T-cell (primary cell): ENCODE measurements at regions not wholly inside any gene's neighbourhood (a gene's known extent, or its start where the extent isn't known, plus 50 kb on each side); places are given as distances from the start of the nearest gene placed in this dataset.

Experiments
- ATAC-seq, 4 experiments: fragments of 200-7000 bp in 3 of 4; fragments of 150-1000 bp in 1 of 4; cut with Tn5 transposase; replicated peaks in 1 of 4; 1 replicate in 3 of 4; 2 replicates in 1 of 4; pipeline ENCODE4 v1.10.0; 2021; ENCODE audit warnings: moderate library complexity in 3 of 4, mild to moderate bottlenecking in 2 of 4, moderate number of reproducible peaks in 1 of 4
- CTCF ChIA-PET, 2 donors: fragments of 300-600 bp; sonication (Branson Sonifier 250); formaldehyde crosslinking; loops; one replicate each; lab custom pipeline; 2022; ENCODE audit warnings: antibody characterized with exemption in 2 of 2; lab: Charles Lee
- POLR2A ChIA-PET, 2 donors: fragments of 300-600 bp; sonication (Branson Sonifier 250); formaldehyde crosslinking; loops; one replicate each; lab custom pipeline; 2022; ENCODE audit warnings: antibody characterized with exemption in 2 of 2; lab: Charles Lee
- DNase-seq, 35 experiments: peaks; one replicate each; pipeline versions ENCODE4 v3.0.0 to v3.0.0-alpha.2; 2013 to 2023
- H3K27ac ChIP-seq: one replicate; pipeline ENCODE4 v1.5.1; 2013; ENCODE audit warnings: low read length
- H3K27me3 ChIP-seq, 2 experiments: replicated peaks in 1 of 2; 1 replicate in 1 of 2; 2 replicates in 1 of 2; pipeline versions ENCODE4 v1.6.1 to v1.7.0; 2013; ENCODE audit warnings: low read length in 1 of 2, mixed read lengths in 1 of 2; ENCODE audit not compliant: control insufficient read depth in 2 of 2, insufficient read depth in 2 of 2; ENCODE audit errors: extremely low read depth in 1 of 2
- H3K36me3 ChIP-seq, 2 donors: 1 replicate in 1 of 2; 2 replicates in 1 of 2; pipeline versions ENCODE4 v1.6.1 to v1.7.0; 2013; ENCODE audit warnings: low read length in 1 of 2; ENCODE audit not compliant: control insufficient read depth in 2 of 2, insufficient read depth in 1 of 2; ENCODE audit errors: extremely low read depth in 1 of 2
- H3K4me1 ChIP-seq, 2 experiments: 1 replicate in 1 of 2; 2 replicates in 1 of 2; pipeline versions ENCODE4 v1.6.1 to v1.7.0; 2013; ENCODE audit warnings: low read length in 2 of 2, mixed read lengths in 1 of 2; ENCODE audit not compliant: insufficient read depth in 2 of 2, control insufficient read depth in 1 of 2; ENCODE audit errors: extremely low read depth in 1 of 2
- H3K4me3 ChIP-seq, 2 donors: 1 replicate in 1 of 2; 2 replicates in 1 of 2; pipeline versions ENCODE4 v1.5.1 to v1.7.0; 2013; ENCODE audit warnings: mild to moderate bottlenecking in 2 of 2, low read length in 1 of 2, moderate library complexity in 1 of 2; ENCODE audit not compliant: control insufficient read depth in 1 of 2; ENCODE audit errors: extremely low read depth in 1 of 2
- H3K9me3 ChIP-seq: 2 replicates; pipeline ENCODE4 v1.7.0; 2013
- H3K27ac Mint-ChIP-seq, 2 donors: one replicate each; pipeline ENCODE4 v1.8.0; 2020 to 2021; ENCODE audit warnings: mild to moderate bottlenecking in 2 of 2, mixed read lengths in 2 of 2
- H3K27me3 Mint-ChIP-seq, 2 donors: one replicate each; pipeline ENCODE4 v1.8.0; 2021 to 2022; ENCODE audit warnings: mixed read lengths in 2 of 2
- H3K36me3 Mint-ChIP-seq: one replicate; pipeline ENCODE4 v1.8.0; 2021; ENCODE audit warnings: mixed read lengths
- H3K4me1 Mint-ChIP-seq, 3 donors: one replicate each; pipeline ENCODE4 v1.8.0; 2020 to 2022; ENCODE audit warnings: mixed read lengths in 3 of 3, mild to moderate bottlenecking in 1 of 3
- H3K4me3 Mint-ChIP-seq, 3 donors: one replicate each; pipeline ENCODE4 v1.8.0; 2020 to 2022; ENCODE audit warnings: mild to moderate bottlenecking in 3 of 3, mixed read lengths in 3 of 3, moderate library complexity in 3 of 3
- H3K9me3 Mint-ChIP-seq, 3 donors: one replicate each; pipeline ENCODE4 v1.8.0; 2020 to 2022; ENCODE audit warnings: mixed read lengths in 3 of 3
- WGBS: methylation state at CpG from one replicate; pipeline ENCODE4 v1.1.5; 2013; ENCODE audit warnings: missing lambda C conversion rate; ENCODE audit not compliant: insufficient coverage; 5-methylcytosine and 5-hydroxymethylcytosine counted together

DNA sequence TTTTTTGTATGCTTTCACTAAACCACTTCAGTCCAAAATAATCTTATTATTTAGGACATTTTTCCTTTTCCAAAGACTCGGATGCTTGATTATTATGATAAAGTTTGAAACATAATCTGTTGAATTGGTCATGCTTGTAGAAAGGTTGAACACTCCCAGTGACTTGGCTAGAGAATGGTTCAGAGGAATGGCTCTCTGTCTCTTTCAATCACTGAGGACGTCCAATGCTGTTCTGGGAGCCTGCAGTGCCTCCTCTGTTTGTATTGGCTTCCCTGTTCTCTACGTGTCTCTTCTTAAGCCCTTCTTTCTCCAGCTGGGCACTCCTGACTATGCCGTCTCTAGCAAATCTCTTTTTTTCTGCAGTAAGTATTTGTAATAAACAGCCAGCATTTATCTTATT is 369.0 kb upstream of the DYNLRB2 start:
- POLR2A ChIA-PET = no interaction called here
- H3K4me3 ChIP-seq = no peak overlapping the region

DNA sequence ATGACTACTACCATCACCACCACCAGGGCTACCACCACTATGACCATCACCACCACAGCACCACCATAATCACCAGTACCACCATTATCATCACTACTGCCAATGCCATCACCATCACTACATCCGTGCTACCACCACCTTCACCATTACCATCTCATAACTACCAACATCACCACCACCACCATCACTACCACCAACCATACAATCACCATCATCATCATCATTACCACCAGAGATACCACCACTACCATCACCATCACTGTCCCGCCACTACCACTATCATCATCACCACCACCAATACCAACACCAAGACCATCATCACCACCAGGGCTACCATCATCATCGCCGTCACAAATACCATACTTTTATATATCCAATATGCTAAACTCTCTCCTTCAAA is 369.6 kb upstream of the DYNLRB2 start:
- WGBS = 86% methylated on average over 2 of the region's 4 CpGs
- no peak overlapping the region for H3K4me3 Mint-ChIP-seq
- Histone ChIP-seq H3K36me3 (no peaks in the 10 kb centered on the region), H3K27ac (no peak overlapping the region), H3K9me3 (no peaks in the 10 kb centered on the region), H3K27me3 (no peaks in the 10 kb centered on the region), H3K4me3 (no peak overlapping the region), H3K4me1 (no peaks in the 10 kb centered on the region)
- H3K9me3 Mint-ChIP-seq = peaks cover 0 to 4% (median 0%) of the 10 kb centered on the region in 3 donors
- H3K36me3 Mint-ChIP-seq = no peaks in the 10 kb centered on the region
- ChIA-PET CTCF (no interaction called here), POLR2A (no interaction called here)
- H3K4me1 Mint-ChIP-seq = no peaks in the 10 kb centered on the region
- H3K27ac Mint-ChIP-seq = no peak overlapping the region
- ATAC-seq (no peak), DNase-seq (no peak)
- H3K27me3 Mint-ChIP-seq = peaks cover 2 to 4% of the 10 kb centered on the region in 2 donors

More for the DNA sequence above, 369.0 kb upstream of the DYNLRB2 start:
- no peak overlapping the region for H3K4me3 Mint-ChIP-seq
- no peak overlapping the region for H3K27ac Mint-ChIP-seq
- peaks cover 2 to 9% of the 10 kb centered on the region in 2 donors for H3K27me3 Mint-ChIP-seq
- H3K9me3 ChIP-seq = no peaks in the 10 kb centered on the region
- H3K27me3 ChIP-seq = no peaks in the 10 kb centered on the region
- H3K9me3 Mint-ChIP-seq = peaks cover 0 to 7% (median 0%) of the 10 kb centered on the region in 3 donors
- H3K27ac ChIP-seq = no peak overlapping the region
- DNase-seq (no peak), ATAC-seq (no peak)
- no peaks in the 10 kb centered on the region for H3K4me1 ChIP-seq
- CTCF ChIA-PET = no interaction called here
- WGBS = 33% methylated on average over 1 of the region's 4 CpGs
- H3K4me1 Mint-ChIP-seq = no peaks in the 10 kb centered on the region
- no peaks in the 10 kb centered on the region for H3K36me3 Mint-ChIP-seq
- no peaks in the 10 kb centered on the region for H3K36me3 ChIP-seq

DNA sequence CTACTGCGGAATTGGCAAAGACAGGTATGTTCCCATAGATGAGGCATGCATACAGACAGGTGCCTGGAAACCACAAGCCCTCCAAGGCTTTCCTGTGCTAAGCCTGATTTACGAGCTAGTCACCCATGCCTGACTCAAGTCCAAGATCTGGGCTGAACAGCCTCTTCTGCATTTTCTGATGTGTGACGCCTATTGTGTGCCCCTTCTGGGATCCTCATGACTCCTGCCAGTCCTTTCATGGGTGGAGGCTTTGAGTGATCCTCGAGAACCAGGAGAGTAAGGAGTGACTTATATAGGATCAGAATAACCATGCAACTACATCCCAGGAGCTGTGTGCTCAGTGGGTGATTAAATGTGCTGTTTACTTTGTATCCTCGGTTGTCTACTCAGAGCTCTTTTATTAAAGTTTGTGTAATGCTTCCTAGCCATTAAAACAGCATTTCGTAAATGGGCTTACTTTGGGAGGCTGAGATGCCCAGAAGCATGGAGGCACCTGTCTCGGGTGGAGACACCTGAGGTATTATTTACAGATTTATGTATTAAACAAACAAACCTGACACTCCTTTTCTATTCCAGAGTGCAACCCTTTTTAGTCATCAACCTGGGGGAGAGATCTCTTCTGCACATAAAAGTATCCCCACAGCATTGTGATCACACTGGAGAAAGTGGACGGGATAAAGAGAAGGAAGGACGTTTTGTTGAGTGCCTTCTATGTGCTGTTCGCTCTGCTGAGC is 373.0 kb upstream of the DYNLRB2 start:
- Histone ChIP-seq H3K9me3 (no peaks in the 10 kb centered on the region), H3K4me3 (no peak overlapping the region), H3K36me3 (no peaks in the 10 kb centered on the region), H3K4me1 (no peaks in the 10 kb centered on the region), H3K27me3 (no peaks in the 10 kb centered on the region), H3K27ac (no peak overlapping the region)
- Mint-ChIP-seq H3K4me3 (no peak overlapping the region), H3K4me1 (no peaks in the 10 kb centered on the region), H3K27me3 (peaks cover 0 to 4% of the 10 kb centered on the region in 2 donors), H3K36me3 (no peaks in the 10 kb centered on the region), H3K27ac (no peak overlapping the region), H3K9me3 (no peaks in the 10 kb centered on the region)
- ChIA-PET CTCF (no interaction called here), POLR2A (no interaction called here)
- ATAC-seq (no peak), DNase-seq (no peak)
- 4% methylated on average over 3 of the region's 10 CpGs for WGBS

DNA sequence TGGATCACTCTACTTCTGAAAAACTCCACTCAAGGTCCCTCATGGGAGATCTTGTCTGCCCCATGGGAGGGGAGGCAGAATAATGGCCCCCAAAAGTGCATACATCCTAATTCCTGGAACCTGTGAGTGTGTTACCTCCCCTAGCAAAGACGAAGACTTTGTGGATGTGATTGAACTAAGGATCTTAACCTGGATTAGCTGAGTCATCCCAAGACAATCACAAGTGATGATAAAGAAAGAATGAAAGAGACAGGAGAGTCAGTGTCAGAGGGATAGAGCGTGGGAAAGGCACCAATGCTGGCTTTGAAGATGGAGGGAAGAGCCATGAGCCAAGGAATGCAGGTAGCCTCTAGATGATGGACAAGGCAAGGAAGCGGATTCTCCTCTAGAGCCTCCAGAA is 374.7 kb upstream of the DYNLRB2 start:
- no peak for ATAC-seq
- Histone ChIP-seq H3K4me3 (no peak overlapping the region), H3K27me3 (no peaks in the 10 kb centered on the region), H3K9me3 (no peaks in the 10 kb centered on the region), H3K27ac (no peak overlapping the region), H3K4me1 (no peaks in the 10 kb centered on the region), H3K36me3 (no peaks in the 10 kb centered on the region)
- 51% methylated on average over 3 of the region's 3 CpGs for WGBS
- H3K27me3 Mint-ChIP-seq = peaks cover 0 to 4% of the 10 kb centered on the region in 2 donors
- no peak overlapping the region for H3K27ac Mint-ChIP-seq
- no peaks in the 10 kb centered on the region for H3K4me1 Mint-ChIP-seq
- H3K4me3 Mint-ChIP-seq = no peak overlapping the region
- no peak for DNase-seq
- H3K36me3 Mint-ChIP-seq = no peaks in the 10 kb centered on the region
- CTCF ChIA-PET = no interaction called here
- no peaks in the 10 kb centered on the region for H3K9me3 Mint-ChIP-seq
- POLR2A ChIA-PET = interaction anchor here in 1 of 2 donors (0.6 kb wide), 1 partner anchor 47 kb away, joined by 3 read pairs; no protein-coding TSS in a partner anchor

DNA sequence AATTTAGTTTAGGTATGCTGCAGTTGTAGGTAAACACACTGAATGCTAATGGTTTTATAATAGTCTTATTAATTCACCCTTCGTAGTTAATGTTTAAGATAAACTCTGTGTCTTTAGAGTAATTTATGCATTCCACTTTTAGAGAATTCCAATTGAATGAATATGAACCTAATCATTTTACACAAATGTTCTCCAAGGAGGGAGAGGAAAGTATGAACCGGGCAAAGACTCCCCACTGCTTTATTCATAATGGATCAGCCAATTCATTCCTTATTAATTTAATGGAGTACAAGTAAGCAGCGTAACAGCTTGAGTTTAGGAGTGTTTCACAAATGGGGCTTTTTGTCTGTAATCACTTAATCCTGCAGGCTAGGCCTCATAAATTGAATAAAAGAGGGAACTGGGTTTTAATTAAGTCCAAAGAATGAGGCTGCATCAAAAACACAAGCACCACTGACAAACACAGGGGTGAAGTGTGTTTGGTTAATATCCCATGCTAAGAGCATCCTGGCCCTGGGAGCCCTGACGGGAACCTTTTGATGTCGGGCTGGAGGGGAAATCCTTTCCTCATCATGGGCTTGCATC is 375.7 kb upstream of the DYNLRB2 start:
- 20% methylated on average over 2 of the region's 5 CpGs for WGBS
- no peak overlapping the region for H3K27ac Mint-ChIP-seq

DNA sequence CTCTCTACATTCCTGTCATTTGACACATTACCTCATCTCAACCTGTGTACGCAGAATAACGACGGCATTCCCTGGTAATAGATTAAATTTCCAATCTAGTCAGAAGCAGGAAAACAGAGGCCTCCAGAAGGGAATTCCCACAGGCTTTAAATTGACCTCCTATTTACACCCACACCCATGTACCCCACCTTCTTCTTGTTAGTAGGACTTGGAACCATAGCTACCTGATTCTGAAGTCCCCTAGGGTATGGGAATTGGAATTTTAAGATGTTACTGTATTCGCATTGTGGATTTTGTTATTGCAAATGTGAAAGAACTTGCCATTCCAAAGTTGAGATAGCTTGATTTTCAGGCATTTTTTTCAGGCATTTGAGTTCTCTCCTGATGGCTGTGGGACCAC is 377.5 kb upstream of the DYNLRB2 start:
- no peak overlapping the region for H3K27ac Mint-ChIP-seq
- no peaks in the 10 kb centered on the region for H3K4me1 ChIP-seq
- H3K27me3 ChIP-seq = peaks cover 0 to 3% of the 10 kb centered on the region in 2 experiments
- H3K27ac ChIP-seq = no peak overlapping the region
- H3K9me3 Mint-ChIP-seq = no peaks in the 10 kb centered on the region
- DNase-seq = no peak
- ChIA-PET CTCF (no interaction called here), POLR2A (no interaction called here)
- no peaks in the 10 kb centered on the region for H3K36me3 Mint-ChIP-seq
- no peak for ATAC-seq
- H3K36me3 ChIP-seq = no peaks in the 10 kb centered on the region
- no peaks in the 10 kb centered on the region for H3K4me1 Mint-ChIP-seq
- H3K27me3 Mint-ChIP-seq = peaks cover 0 to 5% of the 10 kb centered on the region in 2 donors
- no peak overlapping the region for H3K4me3 ChIP-seq
- WGBS = 91% methylated on average over 1 of the region's 4 CpGs
- H3K9me3 ChIP-seq = no peaks in the 10 kb centered on the region
- no peak overlapping the region for H3K4me3 Mint-ChIP-seq

More for the DNA sequence above, 375.7 kb upstream of the DYNLRB2 start:
- Histone ChIP-seq H3K4me1 (no peaks in the 10 kb centered on the region), H3K9me3 (no peaks in the 10 kb centered on the region), H3K27ac (no peak overlapping the region), H3K4me3 (no peak overlapping the region), H3K27me3 (no peaks in the 10 kb centered on the region), H3K36me3 (no peaks in the 10 kb centered on the region)
- ChIA-PET CTCF (no interaction called here), POLR2A (no interaction called here)
- no peaks in the 10 kb centered on the region for H3K36me3 Mint-ChIP-seq
- H3K4me1 Mint-ChIP-seq = no peaks in the 10 kb centered on the region
- DNase-seq (no peak), ATAC-seq (no peak)
- peaks cover 0 to 4% of the 10 kb centered on the region in 2 donors for H3K27me3 Mint-ChIP-seq
- H3K4me3 Mint-ChIP-seq = no peak overlapping the region
- no peaks in the 10 kb centered on the region for H3K9me3 Mint-ChIP-seq
